CD4-positive, alpha-beta T cell treated with Interleukin-2 at 100 ng/mL for 4 hours (primary cell): ENCODE measurements at regions not wholly inside any gene's neighbourhood (a gene's known extent, or its start where the extent isn't known, plus 50 kb on each side); places are given as distances from the start of the nearest gene placed in this dataset.

Source experiments
- DNase-seq: peaks from one replicate; pipeline ENCODE4 v3.0.0-alpha.2; 2020; ENCODE audit warnings: low spot score

DNA sequence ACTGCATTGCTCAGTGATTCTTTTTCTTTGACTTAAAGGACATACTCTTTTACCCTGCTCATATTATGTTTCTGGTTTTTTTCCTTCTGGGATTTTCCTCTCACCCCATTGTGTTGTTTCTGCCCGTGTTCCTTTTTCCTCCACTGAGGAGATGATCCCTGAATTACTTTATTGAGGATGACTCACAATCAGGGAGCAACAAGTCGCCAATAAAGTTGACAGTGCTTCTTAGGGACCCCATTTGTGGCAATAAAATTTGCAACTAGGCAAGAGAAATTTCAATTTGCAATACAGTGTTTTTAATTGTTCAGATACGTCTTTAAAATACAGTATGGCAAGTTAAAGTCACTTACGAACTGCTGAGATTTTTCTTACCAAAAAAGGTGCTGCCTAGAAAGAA is 217.9 kb downstream of the SOX4 start:
- DNase-seq, result no peak

DNA sequence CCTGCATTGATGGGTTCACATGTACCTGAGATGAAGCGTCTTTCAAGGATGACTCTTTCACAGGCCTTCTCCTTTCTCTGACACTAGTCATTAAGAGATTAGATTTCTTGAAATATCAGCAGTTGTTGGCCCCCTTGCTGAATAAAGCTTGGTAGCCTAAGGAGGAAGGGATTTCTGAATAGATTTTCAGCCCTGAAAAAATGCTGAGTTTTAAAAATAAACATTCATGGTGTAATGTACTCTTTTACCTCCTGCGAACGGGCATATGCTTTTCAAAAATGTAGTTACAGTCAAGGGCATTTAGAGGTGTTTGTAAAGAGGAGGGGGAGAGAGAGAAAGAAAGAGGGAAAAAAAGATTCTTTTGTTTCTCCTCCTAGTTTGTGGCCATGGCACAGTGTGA is 222.7 kb downstream of the SOX4 start:
- DNase-seq, result no peak

DNA sequence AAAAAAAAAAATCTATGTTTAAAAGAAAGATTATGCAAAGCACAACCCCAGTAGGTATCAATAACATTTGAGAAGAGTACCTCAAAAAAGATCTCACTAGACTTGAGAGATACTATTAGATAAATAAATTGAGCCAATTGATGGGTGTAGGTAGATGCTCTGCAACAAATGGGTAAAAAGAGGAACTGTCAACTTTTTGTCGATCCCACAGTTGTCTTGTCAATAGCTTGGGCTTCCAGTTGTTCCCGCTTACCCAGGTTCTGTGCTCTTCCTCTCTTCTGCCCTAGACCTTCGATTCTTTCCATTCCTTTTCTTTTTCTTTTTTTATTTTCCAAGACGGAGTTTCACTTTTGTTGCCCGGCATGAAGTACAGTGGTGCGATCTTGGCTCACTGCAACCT is 226.9 kb downstream of the SOX4 start:
- no peak for DNase-seq

DNA sequence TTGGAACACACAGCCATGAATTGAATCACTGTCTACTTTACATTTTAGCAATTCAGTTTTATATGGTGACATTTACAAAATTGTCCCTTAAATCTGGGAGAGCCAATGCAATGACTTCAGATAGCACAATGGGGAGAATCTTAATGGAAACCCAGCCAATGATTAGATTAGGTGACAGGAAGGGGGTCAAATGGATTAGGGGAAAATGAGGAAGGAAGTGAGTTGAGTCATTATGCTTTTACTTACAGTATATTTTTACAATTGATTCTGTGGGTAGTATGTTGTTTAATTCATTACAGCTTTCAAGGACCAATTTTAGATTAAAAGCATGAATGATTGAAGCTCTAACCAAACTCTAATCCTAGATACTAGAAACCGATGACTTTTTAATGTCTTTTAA is 229.8 kb downstream of the SOX4 start:
- no peak for DNase-seq

DNA sequence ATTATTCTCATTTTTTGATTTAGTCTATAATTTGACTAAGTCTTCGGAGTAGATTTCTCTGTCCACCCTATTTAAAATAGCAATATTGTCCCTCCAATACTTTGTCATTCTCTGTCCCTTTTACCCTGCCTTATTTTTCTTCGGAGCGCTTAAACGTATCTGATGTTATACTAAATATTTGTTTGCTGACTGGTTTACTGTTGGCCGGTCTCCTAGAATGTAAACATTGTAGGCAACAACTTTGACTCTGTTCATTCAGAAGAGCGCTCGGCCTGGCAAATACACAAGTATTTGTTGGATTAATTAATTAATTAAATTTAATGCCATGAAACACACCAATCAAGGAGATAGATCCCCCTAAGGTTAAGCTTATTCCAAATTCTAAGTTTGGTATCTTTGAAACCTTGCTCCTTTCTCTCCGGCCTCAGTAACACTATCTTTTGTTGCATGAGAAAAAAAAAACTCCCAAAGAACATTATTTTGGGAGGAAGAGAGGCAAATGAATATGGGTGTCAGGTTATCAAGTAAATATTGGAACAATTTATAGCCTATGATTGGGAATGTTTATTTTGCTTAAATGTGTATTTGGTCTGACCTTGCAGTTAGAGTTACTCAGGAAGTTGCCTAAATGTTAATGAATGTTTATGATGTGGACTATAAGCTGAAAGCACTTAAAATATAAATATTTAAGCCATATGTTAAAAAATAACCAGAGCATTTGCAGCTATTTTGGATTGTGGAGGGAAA is 231.1 kb downstream of the SOX4 start:
- DNase-seq, result no peak

DNA sequence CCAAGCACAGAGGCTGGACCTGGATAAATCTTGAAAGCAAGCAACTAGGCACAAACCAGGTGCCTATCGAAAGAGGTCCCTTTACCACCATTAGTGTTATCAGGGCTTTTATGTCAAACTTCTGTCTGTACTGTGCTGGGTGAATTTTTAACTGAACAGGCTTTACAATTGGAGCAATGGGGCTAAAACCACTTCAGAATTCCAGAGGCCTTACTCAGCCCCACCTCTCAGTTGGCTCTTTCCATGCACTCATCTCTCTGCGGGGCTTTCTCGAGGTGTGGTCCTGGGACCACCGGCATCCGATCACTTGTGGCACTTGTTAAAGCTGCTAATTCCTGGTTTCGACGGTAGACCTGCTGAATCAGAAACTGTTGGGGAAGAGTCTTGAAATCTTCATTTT is 232.5 kb downstream of the SOX4 start:
- no peak for DNase-seq

DNA sequence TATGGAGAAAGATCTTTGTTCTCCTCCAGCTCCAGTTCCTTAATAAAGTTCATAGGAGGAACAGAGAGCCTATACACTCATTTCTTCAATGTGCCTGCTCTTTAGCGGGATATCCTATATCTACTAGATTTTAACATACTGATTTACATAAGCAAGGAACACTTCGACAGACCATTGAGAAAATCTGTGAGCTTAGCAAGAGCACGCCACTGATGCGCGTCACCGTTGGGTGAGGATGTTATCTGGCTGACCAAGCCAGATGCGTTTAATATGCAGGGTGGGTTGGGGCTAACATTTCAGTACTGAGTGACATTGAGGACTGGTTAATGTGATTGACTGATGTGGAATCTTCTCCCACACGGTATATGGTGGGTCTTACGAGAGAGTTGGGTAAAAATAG is 233.4 kb downstream of the SOX4 start:
- no peak for DNase-seq

DNA sequence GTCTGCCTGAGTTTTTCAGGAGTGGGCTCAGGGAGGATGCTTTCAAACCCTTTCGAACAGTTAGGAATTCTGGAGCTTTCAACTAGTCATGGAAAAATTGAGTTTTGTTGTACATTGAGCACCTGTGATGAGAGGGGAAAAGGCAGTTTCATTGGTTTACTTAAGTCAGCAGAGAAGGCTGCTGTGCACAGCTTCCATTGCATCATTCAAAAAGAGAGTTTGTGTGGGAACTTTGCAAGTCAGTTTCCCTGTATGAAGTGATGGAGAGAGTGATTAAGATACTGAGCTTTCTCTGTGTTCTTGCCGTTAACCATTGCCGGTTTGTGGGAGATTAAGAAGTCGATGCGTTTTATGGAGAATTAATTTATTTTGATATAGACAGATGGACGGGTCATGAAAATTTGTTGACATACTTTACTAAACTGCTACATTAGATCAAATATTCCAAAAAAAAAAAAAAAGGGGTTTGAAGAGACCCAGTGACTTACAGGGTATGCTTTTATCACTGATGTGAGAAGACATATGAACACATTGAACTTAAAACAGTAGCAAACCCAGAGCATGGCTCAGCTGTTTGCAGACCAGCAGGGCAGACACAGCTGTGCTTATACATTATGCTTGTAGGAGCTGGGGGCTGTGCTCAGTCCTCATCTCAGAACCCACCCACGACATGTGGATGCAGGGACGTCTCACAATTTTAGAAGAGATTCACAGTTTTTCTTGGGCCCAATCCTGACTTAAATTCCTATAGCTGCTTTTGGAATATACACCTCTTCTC is 234.1 kb downstream of the SOX4 start:
- no peak for DNase-seq

DNA sequence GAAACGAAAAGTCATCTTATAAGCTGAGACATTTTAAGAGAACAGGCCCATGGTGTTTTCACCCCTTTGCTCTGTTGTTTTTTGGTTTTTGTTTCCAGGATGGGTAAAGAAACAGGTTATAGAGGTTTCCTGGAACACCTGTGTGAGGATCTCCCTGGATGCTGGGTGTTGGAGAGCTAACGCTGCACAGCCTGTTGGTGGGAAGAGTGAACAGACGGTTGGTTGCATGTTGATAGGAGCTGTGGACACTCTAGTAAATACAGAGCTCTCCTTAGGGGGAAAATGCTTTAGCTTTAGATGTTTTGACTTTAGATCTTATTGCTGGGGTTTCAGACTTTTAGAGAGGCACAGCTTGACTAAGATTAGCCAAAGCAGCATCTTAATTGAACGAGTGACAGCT is 235.2 kb downstream of the SOX4 start:
- no peak for DNase-seq

DNA sequence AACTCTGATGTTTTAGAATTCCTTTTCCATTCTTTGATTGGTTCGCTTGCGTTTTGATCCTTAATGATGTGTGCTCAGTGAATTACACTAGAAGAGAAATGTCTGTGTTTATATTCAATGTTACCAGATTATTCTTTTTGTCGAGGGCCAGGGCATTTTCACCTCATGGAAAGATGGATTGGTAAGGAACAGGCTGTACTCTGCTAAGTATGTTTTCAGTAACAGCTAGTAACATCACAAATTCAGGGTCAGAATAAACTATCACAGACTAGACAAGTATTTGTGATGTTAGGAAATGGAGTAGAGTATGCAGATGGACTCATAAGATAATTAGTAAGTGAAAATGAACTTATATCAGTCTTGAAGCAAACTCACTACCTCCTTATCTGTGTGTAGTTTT is 235.6 kb downstream of the SOX4 start:
- DNase-seq, result no peak

DNA sequence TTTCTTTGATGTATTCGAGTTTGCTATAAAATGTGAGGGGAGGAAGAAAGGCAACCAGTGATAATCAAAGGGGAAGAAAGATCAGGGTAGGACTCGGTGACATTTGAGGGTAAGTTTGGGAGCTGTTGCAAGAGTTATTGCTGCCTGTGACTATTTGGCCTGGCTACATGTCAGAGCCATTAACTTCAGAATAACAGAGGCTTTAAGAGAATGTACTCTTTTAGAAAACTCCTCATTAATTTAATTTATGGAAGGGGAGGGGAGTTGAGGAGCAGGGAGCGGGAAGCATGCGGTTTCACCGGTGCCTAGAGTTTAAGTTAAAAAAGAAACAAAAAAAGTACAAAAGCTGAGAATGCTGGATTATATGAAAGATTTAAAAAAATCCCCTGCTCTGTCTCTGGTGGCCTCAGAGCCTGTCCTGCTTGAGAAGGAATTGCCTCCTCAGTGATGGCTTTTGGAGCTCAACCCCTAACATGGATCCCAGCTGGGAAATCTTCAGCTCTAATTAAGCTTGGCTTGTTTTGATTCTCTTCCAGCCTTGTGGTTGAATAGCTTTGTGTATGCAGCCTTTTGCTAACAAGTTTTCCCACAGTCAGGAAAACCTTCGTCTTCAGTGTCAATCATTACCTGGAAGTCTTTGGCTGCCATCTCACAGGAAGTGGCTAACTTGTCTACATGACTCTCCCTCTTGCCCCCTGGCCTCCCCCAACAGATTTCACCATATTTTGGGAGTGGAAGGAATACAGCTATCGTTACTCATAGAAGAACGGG is 238.2 kb downstream of the SOX4 start:
- DNase-seq, result no peak

DNA sequence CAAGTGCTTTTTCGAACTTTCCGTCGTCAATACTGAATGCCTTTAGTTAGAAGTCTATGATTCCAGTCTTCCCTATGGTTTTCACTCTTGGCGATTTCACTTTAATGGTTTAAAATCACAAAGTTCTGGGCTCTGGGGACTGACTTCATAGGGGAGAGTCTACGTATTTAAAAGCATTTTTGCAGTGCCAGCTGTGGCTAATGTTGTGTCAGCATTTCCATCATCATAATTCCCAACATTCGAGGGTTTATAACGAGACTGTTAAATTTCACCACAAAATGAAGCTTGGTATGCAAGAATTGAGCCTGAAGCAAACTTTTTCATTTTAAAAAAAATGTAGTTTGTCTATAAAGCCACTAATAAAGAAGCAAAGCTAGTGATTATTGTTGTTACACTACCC is 242.7 kb downstream of the SOX4 start:
- no peak for DNase-seq

DNA sequence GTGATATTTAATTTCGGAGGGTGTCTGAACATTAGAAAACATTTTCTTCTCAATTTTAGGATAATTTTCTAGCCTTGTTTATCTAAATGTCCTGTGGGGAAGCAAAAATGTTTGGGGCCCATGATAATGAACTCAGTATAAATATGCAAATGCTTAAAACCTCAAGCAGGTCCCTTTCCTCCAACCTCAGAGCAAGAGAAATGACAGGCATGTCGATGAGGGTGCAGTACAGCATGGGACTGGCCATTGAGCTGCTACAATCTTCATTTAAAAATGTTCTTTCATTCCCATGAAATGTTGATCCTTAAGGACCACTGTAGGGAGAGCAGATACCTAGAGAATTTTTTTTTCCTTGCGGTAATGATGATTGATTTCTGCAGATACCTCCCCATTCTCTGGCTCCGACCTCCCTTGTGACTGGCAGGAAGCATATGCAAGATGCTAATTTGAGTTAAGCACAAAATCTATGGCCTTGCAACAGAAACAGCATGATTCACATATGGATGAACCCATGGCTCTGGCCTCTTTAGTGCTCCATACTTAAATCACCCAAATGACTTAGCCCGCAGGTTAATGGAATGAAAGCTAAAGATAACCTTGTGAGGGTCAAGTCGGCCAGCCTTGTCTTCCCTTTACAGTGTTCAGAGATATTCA is 243.3 kb downstream of the SOX4 start:
- DNase-seq, result no peak

DNA sequence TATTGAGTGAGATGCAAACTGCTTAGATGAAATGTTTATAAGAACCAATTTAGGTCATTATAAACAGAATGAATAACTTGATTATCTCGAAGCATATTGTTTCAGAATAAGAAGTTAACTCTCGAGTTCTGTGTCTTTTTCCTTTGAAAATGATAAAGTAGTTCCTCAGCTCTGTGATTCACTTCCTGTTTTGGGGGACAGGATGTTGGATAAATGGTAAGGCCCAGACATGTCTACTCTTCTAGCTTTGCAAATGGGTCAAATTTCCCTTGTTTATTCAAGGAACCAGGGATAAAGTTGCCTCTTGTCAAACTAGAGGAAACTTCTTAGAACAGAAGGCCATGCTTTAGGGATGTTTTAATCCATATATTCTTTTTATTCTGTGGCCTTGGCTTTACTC is 246.9 kb downstream of the SOX4 start:
- DNase-seq, result no peak

DNA sequence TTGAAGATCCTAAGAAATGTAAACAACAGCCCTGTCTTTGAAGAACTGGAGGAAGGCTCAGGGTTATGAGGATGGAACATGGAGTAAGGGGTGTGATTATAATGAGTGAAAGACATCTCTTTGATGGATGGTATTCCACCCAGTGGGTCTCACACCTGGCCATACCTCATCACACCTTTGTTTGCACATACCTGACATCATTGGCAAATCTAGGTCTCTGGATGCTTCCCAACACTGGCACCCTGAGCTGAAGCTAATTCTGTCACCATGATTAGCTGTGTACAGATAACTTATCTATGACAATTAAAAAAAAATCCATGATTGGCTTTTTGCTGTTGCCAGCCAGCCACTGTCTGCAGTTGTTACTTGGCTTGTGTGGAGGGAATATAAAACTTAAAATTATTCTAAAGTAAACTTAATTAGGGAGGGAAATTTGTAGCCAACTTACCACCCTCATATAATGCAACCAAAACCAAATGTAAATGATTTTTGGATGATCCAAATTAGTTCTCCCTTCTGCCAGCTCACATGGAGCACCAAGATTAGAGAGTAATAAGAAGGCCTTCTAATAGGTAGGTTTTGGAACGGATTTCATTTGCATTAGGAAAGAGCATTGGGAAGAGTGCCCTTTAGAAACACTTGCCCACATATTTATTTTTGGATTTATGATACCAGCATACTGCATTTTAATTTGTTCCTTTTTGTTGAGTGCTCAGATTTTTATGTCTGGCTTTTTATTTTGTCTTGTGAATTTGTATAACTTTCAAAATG is 249.5 kb downstream of the SOX4 start:
- no peak for DNase-seq

DNA sequence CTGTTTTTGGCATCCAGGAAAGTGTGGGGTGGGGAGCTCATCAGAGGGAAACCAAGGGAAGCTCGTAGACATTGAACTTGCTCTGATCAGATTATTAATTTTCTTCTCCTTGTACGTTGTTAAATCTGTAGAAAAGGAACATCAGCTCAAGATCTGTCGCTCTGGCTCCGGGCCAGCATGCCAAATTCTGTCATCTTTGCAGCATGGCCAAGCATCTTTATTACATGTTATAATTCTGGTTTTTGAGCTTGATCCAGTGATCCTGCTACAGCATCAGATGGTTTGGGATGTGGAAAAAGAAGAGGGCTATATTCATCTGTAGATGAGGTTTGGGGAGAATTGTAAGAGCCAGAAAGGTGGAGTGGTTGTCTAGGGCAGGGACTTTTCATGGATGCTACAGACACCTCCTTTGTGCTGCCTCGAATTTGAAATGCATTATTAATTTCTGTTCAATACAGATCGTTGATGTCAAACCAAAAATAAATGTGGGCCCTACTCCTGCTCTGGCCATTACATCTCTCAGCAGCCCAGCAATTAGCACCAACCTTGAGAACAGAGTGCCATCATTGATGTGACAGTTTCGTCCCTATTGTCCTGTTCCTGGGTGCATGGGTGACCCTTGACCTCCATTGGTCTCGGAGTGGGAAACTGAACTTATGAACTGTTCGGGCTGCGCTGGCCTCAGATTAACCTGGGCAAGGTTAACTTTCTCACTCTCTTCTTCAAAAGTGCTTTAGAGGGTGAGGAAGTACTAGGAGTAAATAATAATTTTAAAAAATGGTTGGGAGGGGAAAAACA is 250.8 kb downstream of the SOX4 start:
- no peak for DNase-seq

DNA sequence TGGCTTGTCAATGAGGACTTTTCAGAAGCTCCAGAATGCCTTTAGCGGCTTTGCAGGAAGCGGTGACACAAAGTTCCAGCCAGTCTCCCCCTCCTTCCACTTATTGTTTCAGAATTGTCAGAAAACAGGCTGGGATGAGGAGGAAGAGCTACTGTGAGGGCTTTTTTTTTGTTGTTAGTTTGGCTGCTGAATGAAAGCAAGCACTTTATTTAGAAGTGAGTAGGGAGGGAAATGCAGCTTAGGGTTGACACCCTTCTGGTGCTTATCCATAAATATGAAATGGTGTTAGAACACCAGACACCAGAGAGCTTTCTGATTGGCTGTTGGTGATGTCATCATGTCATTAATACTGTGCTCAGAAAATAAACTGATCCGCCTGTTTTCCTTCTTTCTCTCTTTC is 251.5 kb downstream of the SOX4 start:
- no peak for DNase-seq

DNA sequence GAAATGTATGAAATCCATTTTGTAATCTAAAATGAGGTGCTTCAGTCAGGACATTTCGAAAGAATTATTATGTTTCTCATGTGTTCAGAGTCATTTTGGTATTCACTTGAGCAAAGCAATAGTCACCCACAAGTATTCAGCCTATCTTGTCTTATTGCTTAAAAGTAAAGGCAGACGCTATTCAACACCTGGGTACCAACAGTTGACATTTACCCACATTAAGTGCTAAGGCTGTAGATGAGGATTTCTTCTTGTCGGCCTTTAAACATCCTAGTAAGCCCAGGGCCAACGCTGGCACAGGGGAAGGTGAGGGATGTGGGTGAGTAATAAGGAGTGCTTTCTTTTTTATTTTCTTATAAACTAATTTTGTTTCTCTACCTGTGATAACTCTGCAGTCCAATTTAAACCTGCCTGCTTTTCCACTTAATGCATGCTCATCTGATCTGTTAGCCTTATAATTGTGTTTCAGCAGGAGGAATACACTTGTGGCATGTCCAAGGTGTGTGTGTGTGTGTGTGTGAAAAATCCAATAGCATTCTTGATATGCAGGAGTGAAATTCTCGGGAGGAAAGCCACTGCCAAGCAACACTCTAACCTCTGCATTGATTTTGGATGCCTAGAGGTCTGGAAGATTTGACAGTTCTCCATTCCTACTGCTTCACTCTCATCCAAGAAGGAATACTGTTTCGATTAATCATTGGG is 252.0 kb downstream of the SOX4 start:
- DNase-seq, result no peak

DNA sequence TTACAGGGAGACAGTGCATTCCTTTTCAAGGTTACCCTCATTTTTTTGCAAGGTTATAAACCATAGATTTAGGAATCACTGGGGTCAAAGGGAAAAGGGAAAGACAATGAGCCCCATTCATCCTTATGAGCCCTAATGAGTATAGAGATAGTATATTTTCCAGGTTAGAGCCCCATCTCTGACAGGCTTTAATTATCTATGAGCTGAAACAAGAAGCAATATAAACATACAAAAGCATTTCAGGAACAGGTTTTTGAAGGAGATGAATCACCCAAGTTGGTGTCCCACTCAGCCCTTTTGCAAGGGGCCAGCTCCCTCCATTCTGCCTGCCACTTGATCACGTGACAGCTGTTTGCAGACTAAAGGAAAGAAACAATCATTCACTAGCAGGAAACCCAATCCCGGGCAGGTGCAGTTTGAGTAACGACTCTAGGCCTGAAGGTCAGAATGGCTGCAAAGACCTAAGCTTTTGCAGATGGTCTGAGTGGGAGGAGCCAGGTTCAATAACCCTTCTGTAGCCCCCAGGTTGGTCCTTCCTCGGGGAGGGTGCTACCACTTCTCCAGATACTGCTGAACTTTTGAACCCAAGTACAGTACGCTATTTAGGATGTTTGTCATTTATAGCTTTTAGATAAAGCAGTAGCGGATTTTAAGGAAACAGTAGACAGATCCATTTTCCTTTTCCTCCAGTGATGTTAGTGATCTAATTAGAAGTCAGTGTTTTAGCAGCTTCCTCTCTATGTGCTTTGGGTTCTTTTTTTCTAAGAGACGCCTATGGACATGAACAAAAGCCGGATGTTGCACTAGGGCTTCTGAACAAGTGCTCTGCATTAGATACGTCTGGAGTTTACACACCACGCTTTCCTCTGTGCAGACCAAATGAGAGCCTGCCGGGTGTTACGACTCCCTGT is 253.2 kb downstream of the SOX4 start:
- DNase-seq, result no peak
